ENCODE measurements at regions not wholly inside any gene's neighbourhood (a gene's known extent, or its start where the extent isn't known, plus 50 kb on each side); places are given as distances from the start of the nearest gene placed in this dataset.

DNA sequence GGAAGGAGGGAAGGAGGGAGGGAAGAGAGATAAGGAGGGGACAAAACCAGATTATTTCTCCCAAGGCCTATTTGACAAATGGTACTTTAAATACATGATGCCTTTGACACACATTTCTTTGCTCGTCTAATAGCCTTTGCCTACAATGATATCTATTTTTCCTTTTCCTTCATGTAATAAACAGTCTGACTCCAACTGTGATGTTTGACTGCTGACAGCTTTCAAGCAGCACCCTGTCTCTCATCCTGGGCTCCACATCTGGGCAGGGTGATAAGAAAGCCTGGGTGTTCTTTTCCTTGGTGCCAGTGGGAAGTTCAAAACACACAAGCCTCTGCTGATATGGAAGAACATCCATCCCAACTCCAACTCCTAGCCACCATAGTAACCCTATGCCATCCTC, 1277.7 kb upstream of the NXPH2 start:
- DNase-seq: no peak

DNA sequence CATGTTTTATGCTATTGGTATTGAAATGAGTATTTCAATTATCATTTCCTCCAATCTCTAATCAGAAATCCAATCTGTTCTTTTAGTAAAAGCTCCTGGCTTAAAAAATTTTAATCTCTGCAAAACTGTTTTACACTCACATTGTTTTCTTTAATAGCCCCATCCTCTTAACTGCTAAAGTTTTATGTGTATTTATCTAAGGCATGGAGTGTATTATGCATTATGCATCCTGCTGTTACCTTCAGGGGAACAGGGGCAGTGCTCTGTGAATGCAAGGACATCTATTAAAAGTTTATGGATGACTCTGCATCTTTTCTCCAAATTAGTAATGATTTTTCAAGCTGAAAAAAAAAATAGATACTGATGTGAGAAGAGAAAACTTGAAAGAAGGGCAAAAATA, 1261.6 kb upstream of the NXPH2 start:
- DNase-seq: no peak

DNA sequence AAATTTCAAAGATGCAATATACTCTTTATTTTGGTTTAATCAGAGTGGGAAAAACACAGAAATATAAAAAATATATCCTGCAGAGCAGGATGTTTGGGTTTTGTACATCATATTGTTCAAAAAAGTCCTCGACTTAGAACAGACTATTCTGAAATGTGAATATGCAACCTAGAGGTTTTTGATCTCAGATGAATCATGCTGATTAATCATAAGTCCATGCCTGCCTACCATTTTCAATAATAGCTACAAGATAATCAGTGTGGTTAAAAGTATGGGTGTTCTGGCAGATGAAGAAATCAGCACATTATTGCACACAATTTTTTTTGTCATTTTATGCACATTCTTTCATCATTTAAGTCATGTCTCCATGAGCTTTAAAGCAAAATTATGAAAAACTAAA, 1261.0 kb upstream of the NXPH2 start:
- no peak for DNase-seq

DNA sequence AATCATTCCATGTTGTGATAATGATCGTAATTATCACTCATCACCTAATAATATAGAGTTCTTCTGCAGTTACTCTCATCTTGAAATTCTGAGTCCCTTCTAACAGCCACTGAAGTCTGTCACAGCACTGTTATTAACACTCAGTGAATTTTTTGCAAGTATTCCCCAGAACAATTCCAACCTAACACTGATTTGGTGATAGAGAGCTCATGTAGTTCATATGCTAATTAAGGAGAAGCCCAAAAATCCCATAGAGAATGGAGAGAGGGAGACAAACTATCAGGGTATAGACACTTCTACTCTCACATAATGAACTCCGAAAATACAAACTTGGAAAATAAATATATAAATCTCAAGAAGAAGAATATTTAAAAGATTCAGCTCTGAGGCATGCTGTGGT, 1253.4 kb upstream of the NXPH2 start:
- DNase-seq: no peak

DNA sequence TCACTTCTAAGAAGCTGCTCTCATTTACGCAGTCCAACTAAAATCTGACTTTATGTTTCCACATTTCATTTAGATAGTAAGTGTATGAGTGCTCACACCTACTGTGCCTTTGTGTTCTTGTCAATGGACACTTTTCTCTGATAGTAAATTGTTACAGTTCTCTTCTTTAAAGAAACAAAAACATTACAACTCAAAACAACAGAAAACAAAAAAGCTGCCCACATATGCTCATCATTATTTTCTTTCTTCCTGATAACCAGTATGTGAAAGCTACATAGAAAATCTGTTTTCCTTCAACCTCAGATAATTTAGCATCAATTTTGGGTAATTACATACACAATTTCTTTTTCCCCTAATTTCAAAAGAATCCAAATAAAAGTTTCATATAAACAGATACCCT, 1247.8 kb upstream of the NXPH2 start:
- no peak for DNase-seq

DNA sequence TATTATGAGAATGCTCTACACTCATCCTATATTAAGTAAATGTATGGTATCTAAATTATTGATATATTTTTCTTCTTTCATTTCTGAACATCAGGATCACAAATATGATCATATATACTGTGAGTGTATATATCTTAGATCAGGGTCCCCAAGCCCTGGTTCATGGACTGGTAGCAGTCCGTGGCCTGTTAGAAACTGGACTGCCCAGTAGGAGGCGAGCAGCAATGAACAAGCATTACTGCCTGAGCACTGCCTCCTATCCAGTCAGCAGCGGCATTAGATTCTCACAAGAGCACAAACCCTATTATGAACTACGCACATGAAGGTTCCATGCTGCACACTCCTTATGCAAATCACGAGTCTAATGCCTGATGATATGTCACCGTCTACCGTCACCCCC, 1247.1 kb upstream of the NXPH2 start:
- DNase-seq: no peak

DNA sequence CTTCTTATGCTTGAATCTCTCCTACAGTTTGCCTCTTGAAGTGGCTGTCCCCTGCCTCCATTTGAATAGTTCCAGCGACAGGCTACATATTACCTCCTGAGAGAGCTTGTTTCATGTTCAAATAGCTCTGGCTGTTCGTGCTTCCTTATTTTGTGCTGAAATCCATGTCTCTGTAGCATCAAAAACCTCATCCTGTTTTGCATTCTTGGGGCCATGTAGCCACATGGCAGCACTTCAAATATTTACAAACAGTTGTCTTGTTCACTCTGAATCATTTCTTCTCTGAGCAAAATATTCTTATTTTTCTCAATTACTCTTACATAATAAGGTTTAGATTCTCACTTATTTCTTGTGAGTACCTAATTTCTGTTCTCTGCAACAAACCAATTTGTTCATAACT, 1243.1 kb upstream of the NXPH2 start:
- no peak for DNase-seq

DNA sequence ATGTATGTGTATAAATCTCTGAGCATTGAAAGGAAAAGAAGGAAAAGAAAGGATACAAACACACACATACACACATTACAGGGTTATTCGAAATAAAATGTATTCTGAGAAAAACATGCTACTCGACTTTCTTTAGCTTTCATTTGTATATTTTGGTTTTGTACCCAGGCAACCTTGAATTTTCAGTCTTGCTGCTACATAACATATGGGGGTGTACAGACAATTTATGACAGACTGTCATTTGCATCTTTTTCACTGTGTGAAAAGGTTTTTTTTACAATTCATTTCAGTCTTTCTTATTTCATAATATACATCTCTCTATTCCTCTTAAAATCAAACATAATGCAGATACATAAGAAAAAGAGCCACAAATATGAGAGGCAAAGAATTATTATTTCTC, 1238.4 kb upstream of the NXPH2 start:
- no peak for DNase-seq

DNA sequence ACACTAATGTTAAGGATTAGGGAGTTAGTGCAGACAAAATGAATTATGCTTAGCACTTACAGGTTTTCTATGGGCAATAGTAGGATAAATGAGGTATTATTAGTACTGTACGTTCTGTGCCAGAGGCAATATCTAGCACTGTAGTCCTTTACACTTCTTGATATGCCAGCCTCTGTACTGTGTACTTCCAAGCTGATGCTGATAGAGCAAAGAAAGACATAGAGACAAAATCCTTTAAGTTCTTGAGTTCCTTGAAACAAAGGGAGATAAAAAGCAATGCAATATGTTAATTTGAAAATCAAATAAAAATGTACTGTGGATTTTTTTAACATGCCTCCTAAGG, 1234.0 kb upstream of the NXPH2 start:
- no peak for DNase-seq

DNA sequence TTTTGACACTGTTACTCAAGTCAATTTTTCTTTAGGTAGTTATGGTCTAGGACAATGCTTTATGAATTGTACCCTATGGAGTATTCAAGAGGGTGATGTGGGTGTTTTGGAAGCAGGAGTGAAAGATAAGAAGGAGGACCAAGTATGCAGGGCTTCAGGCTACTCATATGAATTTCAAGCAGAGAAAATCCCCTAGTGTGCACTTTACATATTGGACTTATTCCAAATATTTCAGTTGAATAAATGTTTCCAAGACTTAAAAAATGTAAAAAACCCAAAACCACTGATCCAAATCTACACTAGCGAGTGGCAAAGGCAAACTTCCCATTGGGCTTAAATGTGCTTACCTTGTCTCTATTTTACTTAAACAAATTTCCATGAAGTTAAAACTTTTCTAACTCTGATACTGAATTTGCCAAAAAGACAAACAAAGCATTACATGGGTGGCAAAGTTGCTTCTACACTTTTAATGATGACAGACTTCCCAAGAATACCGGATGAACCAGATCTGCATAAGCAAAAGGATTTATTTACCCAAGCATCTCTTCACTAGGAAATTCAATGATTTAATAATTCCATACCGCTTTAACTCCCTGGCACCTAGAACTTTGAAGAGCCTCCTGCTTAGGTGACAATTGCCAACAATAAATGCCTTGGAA, 1233.5 kb upstream of the NXPH2 start:
- no peak for DNase-seq

DNA sequence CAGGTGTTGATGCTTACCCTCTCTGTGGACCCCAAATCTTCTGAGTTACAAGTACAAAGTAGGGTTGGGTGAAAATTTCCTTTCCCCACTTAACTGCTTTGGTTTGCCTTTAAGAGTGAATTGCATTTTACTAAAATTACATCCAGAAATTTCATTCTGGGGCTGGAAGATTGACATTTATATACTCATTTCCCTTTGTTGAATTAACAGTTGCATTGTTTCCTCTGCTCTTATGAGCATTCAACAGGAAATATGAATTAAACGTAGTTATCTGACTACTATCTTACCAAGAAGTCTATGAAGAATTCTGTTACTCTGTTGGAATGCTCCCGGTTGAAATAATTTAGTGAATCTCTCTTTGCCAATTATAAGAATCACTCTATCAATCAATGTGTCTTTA, 1231.1 kb upstream of the NXPH2 start:
- DNase-seq: no peak

DNA sequence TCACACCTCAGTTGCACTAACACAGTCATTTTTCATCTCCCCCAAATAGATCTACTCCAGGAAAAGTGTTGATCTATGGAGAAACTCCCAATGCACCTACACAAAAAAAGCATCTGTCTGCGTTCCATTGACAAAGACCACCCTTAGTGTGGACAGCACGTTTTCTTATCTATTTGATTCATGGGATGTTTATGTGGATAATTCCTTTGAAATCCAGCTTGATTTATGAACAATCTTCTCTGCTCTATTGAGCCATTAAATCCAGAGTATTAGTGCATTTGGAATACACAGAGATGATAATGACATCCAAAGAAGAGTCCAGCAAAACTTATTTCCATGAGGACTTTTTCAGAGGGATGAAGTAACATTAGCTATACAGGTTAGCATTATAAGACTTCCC, 1221.9 kb upstream of the NXPH2 start:
- DNase-seq: no peak

DNA sequence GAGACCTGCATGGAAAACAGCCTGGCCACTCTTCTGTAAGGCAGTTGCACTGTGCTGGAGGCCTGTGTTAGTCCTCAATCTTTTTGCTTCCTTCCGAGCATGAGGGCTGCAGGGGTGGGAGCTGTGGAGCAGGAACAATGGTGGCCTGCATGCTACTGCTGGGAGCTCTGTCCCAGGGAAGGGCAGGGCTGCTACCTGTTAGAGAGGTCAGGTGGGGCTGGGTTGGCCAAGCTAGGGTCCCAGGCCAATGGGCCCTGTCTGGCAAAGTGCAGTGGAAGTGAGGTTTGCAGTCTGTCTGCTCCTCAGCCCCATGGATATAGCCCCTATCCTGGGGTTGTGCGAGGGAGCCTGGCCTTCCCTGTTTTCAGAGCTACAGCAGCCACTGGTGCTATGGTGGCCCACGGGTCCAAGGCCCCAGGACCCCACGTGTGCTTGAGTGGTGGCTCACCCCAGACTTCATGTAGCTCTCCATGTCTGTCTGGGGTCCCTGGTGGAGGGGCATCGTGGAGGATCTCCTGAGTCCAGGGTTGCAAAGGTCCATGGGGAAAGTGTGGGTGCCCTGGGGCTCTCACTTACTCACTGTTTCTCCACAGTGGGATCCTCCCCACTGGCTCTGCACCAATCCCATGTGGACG, 1212.6 kb upstream of the NXPH2 start:
- DNase-seq: no peak

DNA sequence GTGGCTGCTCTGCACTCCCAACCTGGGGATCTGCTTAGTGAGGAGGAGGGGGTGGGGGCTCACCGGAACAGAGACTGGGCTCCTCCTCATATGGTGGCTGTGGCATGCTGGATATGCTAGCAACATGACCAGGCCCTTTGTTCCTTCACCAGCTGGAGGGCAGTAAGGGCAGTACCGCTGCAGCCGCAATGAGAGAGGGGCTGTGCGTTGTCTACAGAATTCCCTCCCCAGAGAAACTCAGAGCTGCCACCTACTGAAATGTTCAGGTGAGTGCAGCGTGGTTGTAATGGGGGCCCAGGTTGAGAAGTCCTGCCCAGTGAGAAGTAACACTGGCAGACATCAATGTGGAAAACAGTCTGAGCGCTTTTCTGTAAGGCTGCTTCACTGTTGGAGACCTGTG, 1211.9 kb upstream of the NXPH2 start:
- DNase-seq: no peak

DNA sequence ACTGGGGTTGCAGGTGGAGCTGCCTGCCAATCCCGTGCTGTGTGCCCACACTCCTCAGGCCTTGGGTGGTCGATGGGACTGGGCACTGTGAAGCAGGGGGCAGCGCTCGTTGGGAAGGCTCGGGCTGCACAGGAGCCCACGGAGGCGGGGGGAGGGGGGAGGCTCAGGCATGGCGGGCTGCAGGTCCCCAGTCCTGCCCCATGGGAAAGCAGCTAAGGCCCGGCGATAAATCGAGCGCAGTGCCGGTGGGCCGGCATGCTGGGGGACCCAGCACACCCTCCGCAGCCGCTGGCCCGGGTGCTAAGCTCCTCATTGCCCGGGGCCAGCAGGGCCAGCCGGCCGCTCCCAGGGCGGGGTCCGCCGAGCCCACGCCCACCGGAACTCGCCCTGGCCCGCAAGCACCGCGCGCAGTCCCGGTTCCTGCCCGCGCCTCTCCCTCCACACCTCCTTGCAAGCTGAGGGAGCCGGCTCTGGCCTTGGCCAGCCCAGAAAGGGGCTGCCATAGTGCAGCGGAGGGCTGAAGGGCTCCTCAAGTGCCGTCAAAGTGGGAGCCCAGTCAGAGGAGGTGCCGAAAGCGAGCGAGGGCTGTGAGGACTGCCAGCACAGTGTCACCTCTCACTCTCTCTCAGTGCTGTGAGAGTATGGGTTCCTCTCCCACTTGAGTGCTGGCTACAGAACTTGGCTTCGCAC, 1210.6 kb upstream of the NXPH2 start:
- DNase-seq: no peak

DNA sequence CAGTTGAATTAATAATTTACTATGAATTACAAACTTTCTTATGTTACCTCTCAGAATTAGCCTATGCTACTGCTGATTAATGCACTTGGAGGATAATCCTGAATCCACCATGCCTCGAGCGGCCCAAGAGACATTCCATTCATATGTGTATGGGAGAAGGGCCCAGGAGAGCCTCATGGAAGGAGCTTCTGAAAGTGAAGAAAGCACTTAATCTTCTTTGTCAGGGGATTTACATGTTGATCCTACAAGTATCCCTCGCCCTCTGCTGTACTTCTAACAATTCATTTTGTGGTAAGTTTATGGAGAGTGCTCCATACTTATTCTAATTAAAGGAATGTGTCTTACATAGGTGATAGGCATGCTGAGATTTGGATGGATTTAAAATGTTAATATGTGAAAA, 1189.1 kb upstream of the NXPH2 start:
- no peak for DNase-seq

DNA sequence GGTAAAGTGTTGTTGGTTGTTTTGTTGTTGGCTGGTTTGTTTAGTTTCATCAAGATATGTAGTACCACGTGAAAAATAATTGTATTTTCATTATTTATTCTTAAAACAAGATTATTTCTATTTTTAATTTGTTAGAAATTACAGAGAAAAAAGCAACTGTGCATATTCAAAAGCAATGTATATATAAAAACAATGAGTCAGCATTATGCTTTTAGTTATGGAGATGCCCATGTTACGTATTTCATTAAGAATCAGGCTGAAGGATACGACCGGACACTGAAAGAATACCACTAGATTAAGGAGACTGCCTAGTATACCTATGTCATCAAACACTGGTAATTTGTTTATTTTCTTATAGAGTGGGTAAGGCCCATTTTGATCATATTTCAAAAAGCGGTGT, 1188.4 kb upstream of the NXPH2 start:
- DNase-seq: no peak

DNA sequence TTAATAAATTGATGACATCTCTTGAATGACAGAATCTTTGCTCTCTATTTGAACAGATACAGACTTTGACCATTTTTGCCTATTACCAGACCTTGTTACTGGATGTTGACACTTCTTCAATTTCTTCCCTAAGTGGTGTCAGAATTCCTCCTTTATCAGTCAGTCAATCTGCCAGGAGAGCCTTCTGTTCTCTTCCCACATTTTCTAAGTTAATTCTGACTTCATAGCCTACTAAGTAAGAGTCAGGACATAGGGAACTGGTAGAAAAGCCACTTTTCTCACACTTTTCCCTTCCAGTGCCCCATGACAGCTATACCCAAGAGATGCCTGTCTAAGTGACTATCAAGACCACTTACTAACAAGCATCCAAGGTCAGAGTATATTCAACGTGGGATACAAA, 1187.5 kb upstream of the NXPH2 start:
- DNase-seq: no peak

DNA sequence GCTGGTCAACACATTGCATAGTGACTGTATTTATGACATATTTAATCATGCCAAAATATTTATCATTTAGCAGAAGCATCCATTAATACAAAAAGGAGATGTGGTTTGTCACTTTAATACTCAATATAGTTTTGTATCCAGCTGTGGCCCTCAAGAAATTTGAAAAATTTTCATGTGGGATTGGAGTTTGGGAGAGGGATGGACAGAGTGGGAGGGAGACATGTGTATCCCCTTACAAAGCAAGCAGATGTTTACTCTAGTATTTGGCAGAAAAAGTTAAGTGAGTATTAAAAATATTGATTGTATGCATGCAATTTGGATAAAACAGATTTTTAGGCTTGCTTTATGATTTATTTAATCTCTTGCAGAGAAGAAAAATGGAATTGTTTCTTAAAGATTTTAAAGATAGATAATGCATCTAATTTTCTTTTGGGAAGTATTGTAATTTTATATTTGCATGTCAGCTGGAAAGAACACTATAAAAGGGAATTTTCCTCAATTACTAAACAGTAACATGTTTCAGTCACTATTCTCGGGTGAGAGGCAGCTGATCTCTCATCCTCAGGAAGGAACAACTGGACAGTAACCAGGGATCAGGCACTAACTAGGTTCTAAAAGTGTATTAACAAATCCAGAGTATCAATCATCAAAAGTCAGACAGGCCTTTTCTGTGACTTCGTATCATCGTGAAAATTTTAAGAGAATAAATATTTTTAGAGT, 1184.7 kb upstream of the NXPH2 start:
- DNase-seq: no peak

DNA sequence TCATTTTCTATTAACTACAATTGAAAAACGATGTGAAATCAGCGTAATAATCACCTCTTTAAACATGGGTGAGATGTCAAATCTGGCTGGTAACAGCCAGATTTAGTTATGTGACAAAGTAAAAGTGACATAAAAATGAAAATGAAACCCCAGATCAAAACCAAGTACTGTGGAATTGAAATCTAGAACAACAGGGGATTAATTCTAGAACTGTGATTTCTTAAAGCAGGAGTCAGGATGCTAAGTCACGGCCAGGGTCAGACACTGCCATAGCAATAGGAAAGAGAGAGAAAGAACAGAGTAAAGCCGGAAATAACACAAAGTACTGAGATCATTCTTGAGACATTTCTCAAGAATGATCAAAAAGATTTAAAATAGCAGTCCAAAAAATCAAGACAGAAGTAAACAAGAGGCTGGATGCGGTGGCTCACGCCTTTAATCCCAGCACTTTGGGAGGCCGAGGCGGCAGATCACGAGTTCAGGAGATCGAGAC, 1183.7 kb upstream of the NXPH2 start:
- no peak for DNase-seq

DNA sequence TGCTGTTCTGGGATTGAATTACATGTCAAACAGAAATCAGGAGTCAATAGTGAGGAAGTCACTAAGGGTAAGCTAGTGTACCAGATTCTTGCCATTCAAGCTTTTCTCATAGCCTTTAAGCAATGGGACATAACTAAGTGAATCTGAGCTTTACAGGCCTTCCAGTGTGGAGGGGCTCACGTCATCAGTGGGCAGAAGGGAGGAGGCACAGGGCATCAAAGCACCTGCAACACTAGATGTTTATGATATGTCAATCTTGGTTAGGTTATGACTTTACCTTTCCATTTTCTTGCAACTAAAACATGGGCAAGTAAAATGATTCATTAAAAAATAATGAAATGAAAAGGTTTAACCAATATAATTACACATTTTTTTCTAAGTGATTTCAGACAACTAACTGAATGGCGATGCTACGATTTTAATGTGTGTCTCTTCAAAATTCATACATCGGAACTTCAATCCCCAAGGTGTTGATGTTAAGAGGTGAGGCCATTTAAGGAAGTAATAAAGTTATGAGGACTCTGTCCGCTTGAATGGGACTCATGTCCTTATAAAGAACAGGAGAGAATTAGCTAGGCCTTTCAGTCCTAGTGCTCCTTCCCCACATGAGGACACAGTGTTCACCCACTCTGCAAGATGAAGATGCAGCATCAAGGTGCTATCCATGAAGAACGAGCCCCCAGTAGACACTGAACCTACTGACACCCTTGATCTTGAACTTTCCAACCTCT, 1169.2 kb upstream of the NXPH2 start:
- DNase-seq: no peak

DNA sequence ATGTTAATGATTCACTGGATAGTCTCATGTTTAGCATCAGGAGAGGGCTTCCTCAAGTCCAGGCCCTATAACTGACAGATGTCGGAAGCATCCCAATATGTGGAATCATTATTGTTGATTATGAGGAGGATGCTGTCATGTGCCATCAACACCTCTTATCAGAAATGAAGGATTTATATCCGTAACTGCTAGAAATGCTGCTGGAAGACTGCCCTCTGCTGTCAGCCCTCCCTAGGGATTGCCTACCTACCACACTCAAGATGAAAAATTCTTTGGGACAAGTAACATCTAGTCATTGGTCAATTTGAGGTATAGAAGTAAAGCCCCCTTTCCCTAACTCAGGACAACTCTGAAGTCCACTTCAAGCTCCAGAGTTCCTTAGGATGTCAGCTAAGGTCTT, 1166.5 kb upstream of the NXPH2 start:
- no peak for DNase-seq

DNA sequence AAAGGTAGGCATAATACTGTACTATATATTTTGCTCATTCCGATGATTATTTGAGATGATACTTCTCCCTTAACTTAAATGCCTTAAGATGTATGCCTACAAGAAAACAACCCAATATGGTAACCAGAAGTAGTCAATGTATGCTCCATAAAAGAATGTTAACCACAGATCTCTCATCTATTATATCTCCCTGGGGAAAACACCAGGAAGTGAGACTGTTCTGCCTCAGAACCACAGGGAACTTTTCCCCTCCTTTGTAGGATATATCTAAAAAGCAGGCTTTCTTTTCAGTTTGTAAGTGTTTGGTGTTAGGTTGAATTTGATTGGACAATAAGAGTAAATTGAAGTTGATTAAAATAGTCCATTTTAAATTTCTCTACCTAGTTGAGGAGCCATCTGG, 1160.5 kb upstream of the NXPH2 start:
- DNase-seq: no peak
